ENCODE measurements at regions not wholly inside any gene's neighbourhood (a gene's known extent, or its start where the extent isn't known, plus 50 kb on each side); places are given as distances from the start of the nearest gene placed in this dataset.

DNA sequence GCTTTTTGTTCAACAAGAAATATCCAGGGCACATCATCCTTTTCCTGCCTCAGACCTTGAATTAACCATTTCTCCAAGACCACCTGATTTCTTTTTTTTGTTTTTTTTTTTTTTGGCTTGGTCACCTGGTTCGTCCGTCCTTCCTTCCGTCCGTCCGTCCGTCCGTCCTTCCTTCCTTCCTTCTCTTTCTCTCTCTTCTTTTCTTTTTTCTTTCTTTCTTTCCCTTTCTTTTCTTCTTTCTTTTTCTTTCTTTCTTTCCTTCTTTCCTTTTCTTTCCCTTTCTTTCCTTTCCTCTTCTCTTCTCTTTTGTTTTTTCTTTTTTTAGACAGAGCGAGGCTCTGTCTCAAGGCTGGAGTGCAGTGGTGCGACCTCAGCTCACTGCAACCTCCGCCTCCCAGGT, 80.7 kb downstream of the TET3 start:
- WGBS, 2 donors: 92 to 98% methylated on average over 10 of the region's 10 CpGs

DNA sequence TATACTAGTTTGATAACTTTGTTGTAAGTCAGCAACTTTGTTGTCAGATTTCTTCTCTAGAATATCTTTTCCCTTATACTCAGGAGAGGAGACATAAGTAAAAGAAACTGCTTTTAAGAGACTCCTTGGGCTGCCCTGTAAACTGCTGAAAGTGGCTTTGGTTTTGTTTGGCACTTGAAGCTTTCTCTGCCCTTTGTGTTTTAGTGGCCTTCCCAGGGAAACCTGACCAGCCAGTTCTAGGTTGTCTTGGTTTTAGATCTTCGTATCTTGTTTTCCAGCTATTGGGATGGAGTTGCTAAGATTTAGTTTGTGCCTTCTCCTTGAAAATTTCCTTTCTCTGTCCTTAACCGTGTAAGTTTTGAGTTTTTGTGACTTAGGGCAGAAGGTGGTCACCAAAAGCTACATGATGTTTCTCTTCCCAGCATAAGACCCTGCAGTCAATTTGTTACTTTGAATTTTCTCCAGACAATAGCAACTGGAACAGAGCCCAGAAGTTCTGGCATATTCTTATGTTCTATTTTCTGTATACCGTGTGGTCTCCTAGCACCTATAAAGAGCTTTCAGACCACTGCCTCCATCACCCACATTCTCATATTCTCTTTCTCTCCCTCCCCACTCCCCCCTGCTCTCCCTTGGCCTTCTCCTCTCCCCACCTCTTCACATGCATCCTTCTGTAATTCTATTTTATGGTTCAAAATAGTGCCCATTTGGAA, 81.1 kb downstream of the BOLA3 start:
- H3K27me3 ChIP-seq: no peaks in the 10 kb centered on the region
- H3K36me3 ChIP-seq: no peaks in the 10 kb centered on the region
- TF ChIP-seq, protein P1, sequence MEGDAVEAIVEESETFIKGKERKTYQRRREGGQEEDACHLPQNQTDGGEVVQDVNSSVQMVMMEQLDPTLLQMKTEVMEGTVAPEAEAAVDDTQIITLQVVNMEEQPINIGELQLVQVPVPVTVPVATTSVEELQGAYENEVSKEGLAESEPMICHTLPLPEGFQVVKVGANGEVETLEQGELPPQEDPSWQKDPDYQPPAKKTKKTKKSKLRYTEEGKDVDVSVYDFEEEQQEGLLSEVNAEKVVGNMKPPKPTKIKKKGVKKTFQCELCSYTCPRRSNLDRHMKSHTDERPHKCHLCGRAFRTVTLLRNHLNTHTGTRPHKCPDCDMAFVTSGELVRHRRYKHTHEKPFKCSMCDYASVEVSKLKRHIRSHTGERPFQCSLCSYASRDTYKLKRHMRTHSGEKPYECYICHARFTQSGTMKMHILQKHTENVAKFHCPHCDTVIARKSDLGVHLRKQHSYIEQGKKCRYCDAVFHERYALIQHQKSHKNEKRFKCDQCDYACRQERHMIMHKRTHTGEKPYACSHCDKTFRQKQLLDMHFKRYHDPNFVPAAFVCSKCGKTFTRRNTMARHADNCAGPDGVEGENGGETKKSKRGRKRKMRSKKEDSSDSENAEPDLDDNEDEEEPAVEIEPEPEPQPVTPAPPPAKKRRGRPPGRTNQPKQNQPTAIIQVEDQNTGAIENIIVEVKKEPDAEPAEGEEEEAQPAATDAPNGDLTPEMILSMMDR (IDR thresholded peaks at IDR 0.05): no peak
- DNase-seq (ENCODE audit: low spot score in 2 of 2): no peak
- no peak overlapping the region for H3K4me3 ChIP-seq
- 44 to 51% methylated on average over 3 of the region's 3 CpGs for WGBS, 2 donors
- no peaks in the 10 kb centered on the region for H3K9me3 ChIP-seq
- H3K4me1 ChIP-seq: no peaks in the 10 kb centered on the region
- H3K27ac ChIP-seq: no peak overlapping the region

More for the DNA sequence above, 80.7 kb downstream of the TET3 start:
- Histone ChIP-seq H3K4me3 (no peak overlapping the region), H3K27ac (no peak overlapping the region), H3K27me3 (no peaks in the 10 kb centered on the region), H3K4me1 (no peaks in the 10 kb centered on the region), H3K36me3 (no peaks in the 10 kb centered on the region), H3K9me3 (no peaks in the 10 kb centered on the region)
- DNase-seq (ENCODE audit: low spot score in 2 of 2): no peak
- TF ChIP-seq EP300 (IDR thresholded peaks at IDR 0.05) (no peak), POLR2A (IDR thresholded peaks at IDR 0.05) (no peak)
- TF ChIP-seq, protein P1 (IDR thresholded peaks at IDR 0.05): no peak

DNA sequence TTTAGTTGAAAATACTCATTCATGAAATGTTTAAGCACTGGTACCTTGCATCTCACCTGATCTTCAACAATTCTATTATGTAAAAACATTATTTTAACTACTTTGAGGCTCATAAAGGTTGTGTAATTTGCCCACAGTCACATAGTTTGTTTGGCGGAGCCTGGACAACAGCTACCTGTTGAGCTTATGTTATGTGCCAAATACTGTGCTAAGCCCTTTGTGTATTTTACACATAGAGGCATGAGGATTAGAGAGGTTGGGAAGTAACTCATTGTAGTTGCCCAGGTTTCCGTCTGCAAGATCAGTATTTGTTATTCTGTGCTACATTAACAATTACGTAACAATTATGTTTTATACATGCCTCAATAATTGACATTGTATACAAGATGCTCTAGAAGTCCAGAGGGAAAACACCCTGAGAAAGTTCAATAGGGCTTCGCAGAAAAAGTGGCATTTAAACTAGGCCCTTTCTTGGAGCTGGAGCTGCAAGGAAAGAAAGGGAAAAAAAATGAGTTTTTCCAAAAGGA, 80.4 kb downstream of the BOLA3 start:
- DNase-seq (ENCODE audit: low spot score in 2 of 2): no peak
- WGBS, 2 donors: 88 to 91% methylated on average over 4 of the region's 4 CpGs
- H3K9me3 ChIP-seq: no peaks in the 10 kb centered on the region
- H3K4me3 ChIP-seq: no peak overlapping the region
- TF ChIP-seq, protein P1 (IDR thresholded peaks at IDR 0.05): no peak
- TF ChIP-seq EP300 (IDR thresholded peaks at IDR 0.05) (no peak), POLR2A (IDR thresholded peaks at IDR 0.05) (no peak)
- H3K27ac ChIP-seq: no peak overlapping the region
- no peaks in the 10 kb centered on the region for H3K27me3 ChIP-seq
- H3K4me1 ChIP-seq: no peaks in the 10 kb centered on the region
- no peaks in the 10 kb centered on the region for H3K36me3 ChIP-seq

DNA sequence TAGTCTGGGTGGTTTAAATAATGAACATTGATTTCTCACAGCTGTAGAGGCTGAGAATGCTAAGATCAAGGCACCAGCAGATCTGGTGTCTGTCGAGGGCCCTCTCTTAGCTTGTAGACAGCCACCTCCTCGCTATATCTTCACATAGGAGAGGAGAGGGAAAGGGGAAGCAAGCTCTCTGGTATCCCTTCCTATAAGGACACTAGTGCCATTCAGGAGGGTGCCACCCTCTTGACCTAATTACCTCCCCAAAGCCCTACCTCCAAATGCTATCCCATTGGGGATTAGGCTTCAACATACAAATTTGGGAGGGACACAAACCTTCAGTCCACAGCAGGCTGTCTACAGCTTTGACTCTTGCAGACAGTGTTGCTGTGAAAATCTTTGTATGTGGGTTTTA, 76.7 kb downstream of the BOLA3 start:
- H3K4me3 ChIP-seq: no peak overlapping the region
- no peaks in the 10 kb centered on the region for H3K27me3 ChIP-seq
- no peaks in the 10 kb centered on the region for H3K4me1 ChIP-seq
- 91 to 100% methylated on average over 2 of the region's 2 CpGs for WGBS, 2 donors
- H3K36me3 ChIP-seq: peaks cover 0 to 13% (median 0%) of the 10 kb centered on the region in 3 donors
- H3K9me3 ChIP-seq: no peaks in the 10 kb centered on the region
- no peak for TF ChIP-seq EP300 (IDR thresholded peaks at IDR 0.05)
- TF ChIP-seq POLR2A (IDR thresholded peaks at IDR 0.05): no peak
- TF ChIP-seq, protein P1 (IDR thresholded peaks at IDR 0.05): no peak
- H3K27ac ChIP-seq: no peak overlapping the region
- no peak for DNase-seq (ENCODE audit: low spot score in 2 of 2)

DNA sequence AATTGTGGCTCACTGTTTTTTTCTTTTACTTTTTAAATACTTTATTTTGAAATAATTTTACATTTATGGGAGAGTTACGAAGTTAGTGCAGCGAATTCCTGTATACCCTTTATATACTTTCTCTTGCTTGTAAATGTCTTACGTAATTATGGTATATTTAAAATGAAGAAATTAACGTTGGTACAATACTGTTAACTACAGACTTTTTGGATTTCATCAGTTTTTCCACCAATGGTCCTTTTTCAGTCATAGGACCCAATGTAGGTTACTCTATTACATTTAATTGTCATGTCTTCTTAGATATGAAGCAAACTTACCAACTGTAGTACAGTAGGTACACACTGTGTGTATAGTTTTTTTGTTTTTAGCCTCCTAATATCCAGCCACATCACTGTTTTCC, 76.3 kb downstream of the BOLA3 start:
- H3K27me3 ChIP-seq: no peaks in the 10 kb centered on the region
- WGBS, 2 donors: 94% methylated on average over 4 of the region's 4 CpGs
- peaks cover 0 to 13% (median 0%) of the 10 kb centered on the region in 3 donors for H3K36me3 ChIP-seq
- TF ChIP-seq, protein P1 (IDR thresholded peaks at IDR 0.05): no peak
- TF ChIP-seq POLR2A (IDR thresholded peaks at IDR 0.05) (no peak), EP300 (IDR thresholded peaks at IDR 0.05) (no peak)
- no peak overlapping the region for H3K27ac ChIP-seq
- H3K4me1 ChIP-seq: no peaks in the 10 kb centered on the region
- no peak overlapping the region for H3K4me3 ChIP-seq
- no peaks in the 10 kb centered on the region for H3K9me3 ChIP-seq
- DNase-seq (ENCODE audit: low spot score in 2 of 2): no peak
